ENCODE measurements at regions not wholly inside any gene's neighbourhood (a gene's known extent, or its start where the extent isn't known, plus 50 kb on each side); places are given as distances from the start of the nearest gene placed in this dataset.

DNA sequence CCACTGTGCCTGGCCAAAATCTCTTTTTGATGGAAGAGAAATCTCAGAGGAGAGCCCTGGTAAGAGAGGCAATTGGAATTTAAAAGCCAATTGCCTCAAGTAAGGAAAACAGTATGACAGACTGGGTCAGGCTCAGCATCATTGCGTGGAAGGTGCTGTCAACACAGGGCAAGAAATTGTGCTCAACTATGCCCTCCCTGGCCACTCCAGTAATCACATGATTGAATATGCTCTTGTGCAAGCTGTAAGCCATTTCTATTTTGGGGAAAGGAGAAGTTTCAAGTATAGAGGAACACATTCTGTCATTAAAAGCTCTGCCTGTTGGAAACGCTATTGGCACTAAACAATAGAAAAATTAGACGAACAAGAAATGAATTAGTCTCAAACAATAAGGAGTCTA lies 1127.7 kb downstream of the REEP3 start:
- Histone ChIP-seq H3K27me3 (no peaks in the 10 kb centered on the region), H3K9me3 (no peaks in the 10 kb centered on the region), H3K4me3 (no peak overlapping the region), H3K27ac (no peak overlapping the region), H3K4me1 (ENCODE audit: insufficient read depth) (peaks cover 4% of the 10 kb centered on the region), H3K36me3 (no peaks in the 10 kb centered on the region)
- intact Hi-C loops (cut with DNase I), result loop anchor here in 1 of 4 donors (10.0 kb wide), 1 partner anchor 156 kb away; no protein-coding TSS in a partner anchor
- no peak for DNase-seq
- TF ChIP-seq EP300 (IDR thresholded peaks at IDR 0.05) (no peak), POLR2A (IDR thresholded peaks at IDR 0.05) (no peak)
- TF ChIP-seq, protein P1, sequence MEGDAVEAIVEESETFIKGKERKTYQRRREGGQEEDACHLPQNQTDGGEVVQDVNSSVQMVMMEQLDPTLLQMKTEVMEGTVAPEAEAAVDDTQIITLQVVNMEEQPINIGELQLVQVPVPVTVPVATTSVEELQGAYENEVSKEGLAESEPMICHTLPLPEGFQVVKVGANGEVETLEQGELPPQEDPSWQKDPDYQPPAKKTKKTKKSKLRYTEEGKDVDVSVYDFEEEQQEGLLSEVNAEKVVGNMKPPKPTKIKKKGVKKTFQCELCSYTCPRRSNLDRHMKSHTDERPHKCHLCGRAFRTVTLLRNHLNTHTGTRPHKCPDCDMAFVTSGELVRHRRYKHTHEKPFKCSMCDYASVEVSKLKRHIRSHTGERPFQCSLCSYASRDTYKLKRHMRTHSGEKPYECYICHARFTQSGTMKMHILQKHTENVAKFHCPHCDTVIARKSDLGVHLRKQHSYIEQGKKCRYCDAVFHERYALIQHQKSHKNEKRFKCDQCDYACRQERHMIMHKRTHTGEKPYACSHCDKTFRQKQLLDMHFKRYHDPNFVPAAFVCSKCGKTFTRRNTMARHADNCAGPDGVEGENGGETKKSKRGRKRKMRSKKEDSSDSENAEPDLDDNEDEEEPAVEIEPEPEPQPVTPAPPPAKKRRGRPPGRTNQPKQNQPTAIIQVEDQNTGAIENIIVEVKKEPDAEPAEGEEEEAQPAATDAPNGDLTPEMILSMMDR (IDR thresholded peaks at IDR 0.05), result no peak
- WGBS, 3 donors, result 82 to 89% (median 87%) methylated on average over 3 of the region's 3 CpGs

DNA sequence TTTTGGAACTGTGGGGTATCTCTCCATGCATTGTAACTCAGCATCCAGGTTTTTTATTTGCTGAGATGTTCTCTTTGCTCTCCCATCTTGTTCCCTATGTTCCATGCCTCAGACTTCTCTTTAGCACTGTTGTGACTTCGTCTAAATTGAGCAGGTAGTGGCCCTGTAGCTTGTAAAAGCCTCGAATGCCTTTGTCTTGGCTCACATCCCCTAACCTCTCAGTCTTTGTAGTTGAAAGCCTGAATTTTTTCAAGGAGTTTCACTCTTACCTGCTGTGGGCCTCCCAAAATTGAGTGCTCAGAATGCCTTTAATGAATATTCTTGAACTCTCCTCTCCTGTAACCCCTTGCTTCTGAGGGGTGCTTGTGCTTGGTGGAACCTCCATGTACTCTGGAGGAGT lies 1137.3 kb downstream of the REEP3 start:
- Histone ChIP-seq H3K36me3 (no peaks in the 10 kb centered on the region), H3K4me1 (ENCODE audit: insufficient read depth) (no peaks in the 10 kb centered on the region), H3K27ac (no peak overlapping the region), H3K4me3 (no peak overlapping the region), H3K9me3 (no peaks in the 10 kb centered on the region), H3K27me3 (no peaks in the 10 kb centered on the region)
- no peak for DNase-seq
- intact Hi-C loops (cut with DNase I), result no loop called here
- WGBS, 3 donors, result 48 to 64% (median 63%) methylated on average over 2 of the region's 2 CpGs
- TF ChIP-seq, protein P1 (IDR thresholded peaks at IDR 0.05), result no peak
- TF ChIP-seq POLR2A (IDR thresholded peaks at IDR 0.05) (no peak), EP300 (IDR thresholded peaks at IDR 0.05) (no peak)

DNA sequence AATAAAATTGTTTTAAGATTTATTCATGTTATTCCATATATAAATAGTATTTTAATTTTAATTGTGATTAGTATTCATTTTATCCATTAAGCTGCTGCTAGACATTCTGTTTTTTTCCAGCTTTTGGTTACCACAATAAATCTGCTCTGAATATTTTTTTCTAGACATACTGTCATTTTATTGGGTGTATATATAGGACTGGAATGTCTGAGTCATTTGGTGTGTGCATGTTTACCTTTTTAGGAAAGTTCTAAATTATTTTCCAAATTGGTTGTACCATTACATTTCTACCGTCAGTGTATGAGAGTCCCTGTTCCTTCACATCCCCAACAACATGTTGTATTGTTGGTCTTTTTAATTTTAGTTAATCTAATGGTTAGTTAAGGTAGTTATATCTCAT lies 1138.1 kb downstream of the REEP3 start:
- DNase-seq, result no peak
- no peak for TF ChIP-seq EP300 (IDR thresholded peaks at IDR 0.05)
- Histone ChIP-seq H3K4me3 (no peak overlapping the region), H3K9me3 (no peaks in the 10 kb centered on the region), H3K27ac (no peak overlapping the region), H3K36me3 (no peaks in the 10 kb centered on the region), H3K27me3 (no peaks in the 10 kb centered on the region), H3K4me1 (ENCODE audit: insufficient read depth) (no peaks in the 10 kb centered on the region)
- 86 to 95% (median 92%) methylated on average over 1 of the region's 1 CpG for WGBS, 3 donors
- intact Hi-C loops (cut with DNase I), result no loop called here

DNA sequence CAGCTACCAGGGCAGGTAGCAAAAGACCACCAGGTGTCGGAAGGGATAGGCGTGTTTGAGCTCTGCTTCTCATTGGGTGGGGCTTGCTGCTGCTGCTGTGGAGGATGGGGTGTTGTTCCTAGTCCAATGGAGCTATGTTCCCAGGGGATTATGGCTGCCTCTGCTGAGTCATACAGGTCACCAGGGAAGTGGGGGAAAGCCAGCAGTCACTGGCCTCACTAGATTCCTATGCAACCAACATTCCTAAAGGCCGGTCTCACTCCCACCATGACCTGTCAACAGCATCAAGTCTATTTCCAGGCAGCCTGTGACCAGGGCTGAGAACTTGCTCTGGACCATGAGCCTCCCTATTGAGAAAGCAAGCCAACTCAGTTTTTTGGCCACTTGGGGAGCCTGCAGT lies 1160.8 kb downstream of the REEP3 start:
- DNase-seq, result no peak
- intact Hi-C loops (cut with DNase I), result no loop called here
- Histone ChIP-seq H3K9me3 (no peaks in the 10 kb centered on the region), H3K27ac (no peak overlapping the region), H3K4me1 (ENCODE audit: insufficient read depth) (no peaks in the 10 kb centered on the region), H3K4me3 (no peak overlapping the region), H3K36me3 (no peaks in the 10 kb centered on the region), H3K27me3 (no peaks in the 10 kb centered on the region)
- 91 to 93% (median 91%) methylated on average over 3 of the region's 3 CpGs for WGBS, 3 donors
- no peak for TF ChIP-seq EP300 (IDR thresholded peaks at IDR 0.05)
- TF ChIP-seq, protein P1 (IDR thresholded peaks at IDR 0.05), result no peak
- no peak for TF ChIP-seq POLR2A (IDR thresholded peaks at IDR 0.05)

DNA sequence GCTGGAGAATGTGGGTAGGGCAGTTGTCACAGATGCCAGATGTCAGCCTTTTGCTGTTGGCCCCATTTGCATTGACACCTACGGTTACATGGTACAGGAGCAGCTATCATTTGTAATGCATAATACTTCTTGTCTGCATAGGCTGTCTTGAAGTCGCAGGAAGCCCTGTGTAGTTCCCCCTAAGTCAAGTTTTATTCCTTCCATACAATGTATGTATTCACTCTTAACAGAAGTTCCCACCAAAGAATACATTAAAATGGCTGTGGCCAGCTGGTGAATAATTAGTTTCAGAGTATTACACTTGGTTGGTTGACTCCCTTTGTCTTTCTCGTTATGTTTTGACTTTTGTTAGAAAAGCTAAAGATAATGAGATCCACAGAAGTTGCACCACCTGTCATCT lies 1169.0 kb downstream of the REEP3 start:
- Histone ChIP-seq H3K4me1 (ENCODE audit: insufficient read depth) (no peaks in the 10 kb centered on the region), H3K4me3 (no peak overlapping the region), H3K36me3 (no peaks in the 10 kb centered on the region), H3K9me3 (no peaks in the 10 kb centered on the region), H3K27ac (no peak overlapping the region), H3K27me3 (no peaks in the 10 kb centered on the region)
- TF ChIP-seq, protein P1 (IDR thresholded peaks at IDR 0.05), result no peak
- TF ChIP-seq POLR2A (IDR thresholded peaks at IDR 0.05), result no peak
- no peak for TF ChIP-seq EP300 (IDR thresholded peaks at IDR 0.05)
- intact Hi-C loops (cut with DNase I), result no loop called here
- no peak for DNase-seq
- WGBS, 3 donors, result 42 to 43% (median 43%) methylated on average over 3 of the region's 3 CpGs
